NB4 (cell line): ENCODE measurements at regions not wholly inside any gene's neighbourhood (a gene's known extent, or its start where the extent isn't known, plus 50 kb on each side); places are given as distances from the start of the nearest gene placed in this dataset.
A peak's percentile ranks its signal among the peaks of the same experiment; 100 is the strongest.

Experiments
- DNase-seq: peaks from one replicate; pipeline ENCODE4 v3.0.0; 2010; ENCODE audit warnings: low read depth
- H3K4me3 ChIP-seq: one replicate; pipeline ENCODE4 v1.5.1; 2011; ENCODE audit warnings: mild to moderate bottlenecking, low read depth, low read length, moderate library complexity
- MAX ChIP-seq: IDR thresholded peaks from 2 replicates; pipeline ENCODE4 v1.6.1; 2011; ENCODE audit warnings: low read depth, low read length
- MYC ChIP-seq: IDR thresholded peaks from 2 replicates; pipeline ENCODE4 v1.6.1; 2011; ENCODE audit warnings: low read depth, low read length
- POLR2A ChIP-seq: IDR thresholded peaks from 2 replicates; pipeline ENCODE4 v1.6.1; 2011; ENCODE audit warnings: mild to moderate bottlenecking; ENCODE audit not compliant: insufficient read length; ENCODE audit errors: extremely low read depth
- TF ChIP-seq, protein P1 (sequence below): IDR thresholded peaks from one replicate; pipeline ENCODE4 v1.5.1; 2012; ENCODE audit warnings: low read depth, low read length

DNA sequence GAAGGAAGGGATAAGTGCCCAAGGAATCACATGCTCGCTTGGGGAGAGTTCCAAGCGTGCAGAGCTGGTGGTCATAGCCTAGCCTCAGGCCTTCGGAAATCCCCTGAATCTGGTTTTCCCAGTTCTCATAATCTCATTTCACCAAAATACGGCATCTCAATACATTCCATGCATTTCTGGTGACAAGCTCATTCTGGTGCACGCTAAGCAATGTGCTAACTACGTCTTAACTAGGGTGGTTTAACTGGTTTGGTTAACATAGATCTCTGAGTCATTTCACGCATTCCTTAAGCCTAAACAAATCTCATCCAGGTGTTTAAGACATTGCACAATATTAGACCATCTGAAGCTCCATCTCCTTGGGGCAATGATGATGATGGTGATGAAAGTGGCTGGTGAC, 72.9 kb upstream of the STEAP1B start:
- no peak overlapping the region for H3K4me3 ChIP-seq
- no peak for DNase-seq
- TF ChIP-seq POLR2A = no peak
- TF ChIP-seq MAX = no peak
- TF ChIP-seq MYC = no peak
- TF ChIP-seq, protein P1, sequence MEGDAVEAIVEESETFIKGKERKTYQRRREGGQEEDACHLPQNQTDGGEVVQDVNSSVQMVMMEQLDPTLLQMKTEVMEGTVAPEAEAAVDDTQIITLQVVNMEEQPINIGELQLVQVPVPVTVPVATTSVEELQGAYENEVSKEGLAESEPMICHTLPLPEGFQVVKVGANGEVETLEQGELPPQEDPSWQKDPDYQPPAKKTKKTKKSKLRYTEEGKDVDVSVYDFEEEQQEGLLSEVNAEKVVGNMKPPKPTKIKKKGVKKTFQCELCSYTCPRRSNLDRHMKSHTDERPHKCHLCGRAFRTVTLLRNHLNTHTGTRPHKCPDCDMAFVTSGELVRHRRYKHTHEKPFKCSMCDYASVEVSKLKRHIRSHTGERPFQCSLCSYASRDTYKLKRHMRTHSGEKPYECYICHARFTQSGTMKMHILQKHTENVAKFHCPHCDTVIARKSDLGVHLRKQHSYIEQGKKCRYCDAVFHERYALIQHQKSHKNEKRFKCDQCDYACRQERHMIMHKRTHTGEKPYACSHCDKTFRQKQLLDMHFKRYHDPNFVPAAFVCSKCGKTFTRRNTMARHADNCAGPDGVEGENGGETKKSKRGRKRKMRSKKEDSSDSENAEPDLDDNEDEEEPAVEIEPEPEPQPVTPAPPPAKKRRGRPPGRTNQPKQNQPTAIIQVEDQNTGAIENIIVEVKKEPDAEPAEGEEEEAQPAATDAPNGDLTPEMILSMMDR = no peak

- no peak overlapping the region for H3K4me3 ChIP-seq
- DNase-seq = no peak
- TF ChIP-seq, protein P1 = no peak
- no peak for TF ChIP-seq MYC
- TF ChIP-seq MAX = no peak
- no peak for TF ChIP-seq POLR2A
Measured at GRCh38 chr7:22572292-22572691, 72.3 kb upstream of the STEAP1B start.

DNA sequence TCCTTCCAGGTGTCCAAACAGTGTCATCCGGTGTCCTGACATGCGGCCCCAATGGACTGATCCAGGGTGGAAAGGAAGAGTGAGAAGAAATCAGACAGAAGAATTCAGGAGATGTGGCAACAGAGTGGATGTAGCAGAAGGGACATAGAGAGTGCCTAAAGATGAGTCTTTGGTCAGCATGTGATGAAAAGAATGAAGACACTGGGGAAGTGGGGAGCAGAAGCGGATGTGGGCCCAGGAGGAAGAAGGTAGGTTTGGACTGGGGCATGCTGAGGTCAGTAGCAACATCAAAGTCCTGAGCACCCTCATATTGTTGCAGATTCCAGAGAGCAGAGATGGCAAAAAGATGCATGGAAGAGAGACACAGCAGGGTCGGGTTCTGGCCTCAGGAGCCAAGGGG, 71.8 kb upstream of the STEAP1B start:
- no peak for TF ChIP-seq MYC
- TF ChIP-seq, protein P1 = no peak
- TF ChIP-seq POLR2A = no peak
- no peak for TF ChIP-seq MAX
- no peak for DNase-seq
- no peak overlapping the region for H3K4me3 ChIP-seq

DNA sequence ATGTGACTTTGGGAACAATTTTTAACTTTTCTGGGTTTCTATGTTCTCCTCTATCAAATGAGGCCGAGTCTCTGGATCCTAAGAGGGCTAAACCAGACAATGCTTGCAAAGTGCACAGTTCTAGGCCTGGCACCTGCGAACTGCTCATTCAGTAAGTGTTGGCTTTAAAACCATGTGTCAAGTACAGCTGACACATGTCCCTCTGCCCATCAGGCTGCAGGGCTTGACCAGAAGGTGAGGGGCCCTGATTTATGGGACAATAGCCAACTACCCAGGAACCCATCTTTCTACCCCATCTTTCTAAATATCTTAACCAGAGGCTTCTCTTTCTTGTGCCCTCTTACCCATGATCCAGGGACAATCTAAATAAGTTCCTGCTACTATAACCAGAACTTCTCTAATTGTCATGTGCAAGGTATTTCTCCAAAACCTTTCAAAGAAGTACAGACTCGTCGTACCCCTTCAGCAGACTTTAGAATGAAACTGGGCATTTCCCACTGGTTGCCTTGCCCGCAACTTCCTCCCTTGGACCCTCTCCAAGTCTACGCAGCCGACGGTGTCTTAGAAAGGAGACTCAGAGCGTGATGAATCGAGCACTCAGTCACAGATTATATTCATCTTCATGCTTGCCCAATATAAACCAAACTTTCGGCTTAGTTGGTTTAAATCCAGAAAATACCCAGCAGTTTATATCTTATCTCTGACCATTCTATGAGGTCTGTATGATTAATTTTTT, 69.8 kb upstream of the STEAP1B start:
- DNase-seq = peak; percentile 58
- TF ChIP-seq MYC (no peak), POLR2A (no peak), MAX (no peak)
- TF ChIP-seq, protein P1 = no peak

GRCh38 chr7:22566592-22566991, 66.6 kb upstream of the STEAP1B start:
- no peak overlapping the region for H3K4me3 ChIP-seq
- no peak for DNase-seq
- TF ChIP-seq MAX (no peak), MYC (no peak), POLR2A (no peak)
- TF ChIP-seq, protein P1 = no peak

More for the DNA sequence above, 69.8 kb upstream of the STEAP1B start:
- H3K4me3 ChIP-seq = no peak overlapping the region
